HepG2 (cell line): ENCODE measurements at regions not wholly inside any gene's neighbourhood (a gene's known extent, or its start where the extent isn't known, plus 50 kb on each side); places are given as distances from the start of the nearest gene placed in this dataset.

ENCODE experiments used
- BORCS8-MEF2B ChIP-seq: sonication (generic); formaldehyde crosslinking; IDR thresholded peaks from 2 replicates; pipeline ENCODE4 v1.8.0; 2022; ENCODE audit warnings: mild to moderate bottlenecking, missing genetic modification reagents
- GPN1 ChIP-seq: sonication (generic); formaldehyde crosslinking; IDR thresholded peaks from 2 replicates; pipeline ENCODE4 v1.5.1; 2020; ENCODE audit warnings: missing genetic modification reagents, borderline replicate concordance
- ONECUT2 ChIP-seq: sonication (generic); formaldehyde crosslinking; IDR thresholded peaks from 2 replicates; pipeline ENCODE4 v1.4.0; 2020; ENCODE audit warnings: missing genetic modification reagents
- SNAPC4 ChIP-seq: sonication (generic); formaldehyde crosslinking; IDR thresholded peaks from 2 replicates; pipeline ENCODE4 v1.4.0; 2020; ENCODE audit warnings: mild to moderate bottlenecking, missing genetic modification reagents
- SP4 ChIP-seq: sonication (generic); formaldehyde crosslinking; IDR thresholded peaks from 2 replicates; pipeline ENCODE4 v1.8.1; 2023; ENCODE audit warnings: mild to moderate bottlenecking, missing genetic modification reagents
- SRF ChIP-seq: IDR thresholded peaks from 2 replicates; pipeline ENCODE4 v1.6.1; 2011; ENCODE audit warnings: mild to moderate bottlenecking, low read depth, low read length, moderate library complexity
- ZEB1 ChIP-seq: IDR thresholded peaks from 2 replicates; pipeline ENCODE4 v1.6.1; 2012; ENCODE audit warnings: mild to moderate bottlenecking, low read depth, inconsistent platforms; ENCODE audit not compliant: insufficient replicate concordance
- ZKSCAN8 ChIP-seq: IDR thresholded peaks from 2 replicates; pipeline ENCODE4 v1.6.1; 2016; ENCODE audit warnings: borderline replicate concordance, missing genetic modification reagents, missing compliant biosample characterization
- ZNF441 ChIP-seq: sonication (generic); formaldehyde crosslinking; IDR thresholded peaks from 2 replicates; pipeline ENCODE4 v1.7.0; 2021; ENCODE audit warnings: missing genetic modification reagents, borderline replicate concordance
- ZNF7 ChIP-seq: IDR thresholded peaks from 2 replicates; pipeline ENCODE4 v1.6.1; 2016; ENCODE audit warnings: missing biosample characterization, missing genetic modification reagents
- ZNF713 ChIP-seq: sonication (generic); formaldehyde crosslinking; IDR thresholded peaks from 2 replicates; pipeline ENCODE4 v1.4.0; 2020; ENCODE audit warnings: mild to moderate bottlenecking, missing genetic modification reagents
- ZNF883 ChIP-seq: sonication (generic); formaldehyde crosslinking; IDR thresholded peaks from 2 replicates; pipeline ENCODE4 v1.5.1; 2020; ENCODE audit warnings: mild to moderate bottlenecking, missing genetic modification reagents; ENCODE audit errors: not compliant biosample characterization
- TF ChIP-seq, protein P1 (sequence below): sonication (generic); formaldehyde crosslinking; IDR thresholded peaks from 2 replicates; pipeline ENCODE4 v1.5.0; 2020; ENCODE audit warnings: mild to moderate bottlenecking, missing genetic modification reagents, borderline replicate concordance

DNA sequence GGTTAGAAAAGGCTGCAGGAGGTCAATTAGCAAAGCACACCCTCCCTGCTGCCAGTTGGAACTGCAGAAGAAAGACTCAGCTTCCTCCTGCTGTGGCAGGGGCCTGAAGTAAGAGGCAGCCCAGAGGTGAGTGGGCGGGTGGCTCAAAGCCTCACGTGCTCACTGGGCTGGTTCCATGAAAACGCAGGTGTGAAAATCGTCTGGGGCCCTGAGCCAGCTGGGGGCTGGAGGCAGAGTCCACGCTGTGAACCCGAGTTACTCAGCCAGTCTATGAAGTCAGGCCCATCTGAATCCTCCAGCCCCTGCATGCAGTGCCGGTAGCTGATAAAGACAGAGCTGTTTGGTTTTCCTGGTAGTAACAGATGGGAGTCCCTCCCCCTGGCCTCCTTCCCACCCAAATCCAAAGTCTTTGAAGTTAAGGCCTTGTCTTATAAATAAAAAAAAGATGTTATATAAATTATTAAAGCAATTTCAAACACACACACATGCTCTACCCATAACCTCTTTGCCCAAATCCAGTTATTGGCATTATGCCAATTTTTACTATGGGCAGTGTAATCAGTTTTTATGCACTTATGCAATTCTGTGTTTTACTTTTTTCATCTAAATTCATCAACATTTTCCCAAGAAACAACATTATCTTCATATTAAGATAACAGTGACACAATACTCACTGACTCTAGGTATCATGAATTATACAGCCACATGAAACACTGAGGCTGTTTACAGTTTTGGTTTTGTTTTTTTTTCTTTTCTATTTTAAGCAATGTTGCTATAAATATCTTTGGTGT is 57.9 kb upstream of the PNMA1 start (continued):
- TF ChIP-seq ZKSCAN8 (CRISPR knock-in tag), result peak; percentile 61; the same call in 1 of the 2 replicates
- TF ChIP-seq, protein P1, sequence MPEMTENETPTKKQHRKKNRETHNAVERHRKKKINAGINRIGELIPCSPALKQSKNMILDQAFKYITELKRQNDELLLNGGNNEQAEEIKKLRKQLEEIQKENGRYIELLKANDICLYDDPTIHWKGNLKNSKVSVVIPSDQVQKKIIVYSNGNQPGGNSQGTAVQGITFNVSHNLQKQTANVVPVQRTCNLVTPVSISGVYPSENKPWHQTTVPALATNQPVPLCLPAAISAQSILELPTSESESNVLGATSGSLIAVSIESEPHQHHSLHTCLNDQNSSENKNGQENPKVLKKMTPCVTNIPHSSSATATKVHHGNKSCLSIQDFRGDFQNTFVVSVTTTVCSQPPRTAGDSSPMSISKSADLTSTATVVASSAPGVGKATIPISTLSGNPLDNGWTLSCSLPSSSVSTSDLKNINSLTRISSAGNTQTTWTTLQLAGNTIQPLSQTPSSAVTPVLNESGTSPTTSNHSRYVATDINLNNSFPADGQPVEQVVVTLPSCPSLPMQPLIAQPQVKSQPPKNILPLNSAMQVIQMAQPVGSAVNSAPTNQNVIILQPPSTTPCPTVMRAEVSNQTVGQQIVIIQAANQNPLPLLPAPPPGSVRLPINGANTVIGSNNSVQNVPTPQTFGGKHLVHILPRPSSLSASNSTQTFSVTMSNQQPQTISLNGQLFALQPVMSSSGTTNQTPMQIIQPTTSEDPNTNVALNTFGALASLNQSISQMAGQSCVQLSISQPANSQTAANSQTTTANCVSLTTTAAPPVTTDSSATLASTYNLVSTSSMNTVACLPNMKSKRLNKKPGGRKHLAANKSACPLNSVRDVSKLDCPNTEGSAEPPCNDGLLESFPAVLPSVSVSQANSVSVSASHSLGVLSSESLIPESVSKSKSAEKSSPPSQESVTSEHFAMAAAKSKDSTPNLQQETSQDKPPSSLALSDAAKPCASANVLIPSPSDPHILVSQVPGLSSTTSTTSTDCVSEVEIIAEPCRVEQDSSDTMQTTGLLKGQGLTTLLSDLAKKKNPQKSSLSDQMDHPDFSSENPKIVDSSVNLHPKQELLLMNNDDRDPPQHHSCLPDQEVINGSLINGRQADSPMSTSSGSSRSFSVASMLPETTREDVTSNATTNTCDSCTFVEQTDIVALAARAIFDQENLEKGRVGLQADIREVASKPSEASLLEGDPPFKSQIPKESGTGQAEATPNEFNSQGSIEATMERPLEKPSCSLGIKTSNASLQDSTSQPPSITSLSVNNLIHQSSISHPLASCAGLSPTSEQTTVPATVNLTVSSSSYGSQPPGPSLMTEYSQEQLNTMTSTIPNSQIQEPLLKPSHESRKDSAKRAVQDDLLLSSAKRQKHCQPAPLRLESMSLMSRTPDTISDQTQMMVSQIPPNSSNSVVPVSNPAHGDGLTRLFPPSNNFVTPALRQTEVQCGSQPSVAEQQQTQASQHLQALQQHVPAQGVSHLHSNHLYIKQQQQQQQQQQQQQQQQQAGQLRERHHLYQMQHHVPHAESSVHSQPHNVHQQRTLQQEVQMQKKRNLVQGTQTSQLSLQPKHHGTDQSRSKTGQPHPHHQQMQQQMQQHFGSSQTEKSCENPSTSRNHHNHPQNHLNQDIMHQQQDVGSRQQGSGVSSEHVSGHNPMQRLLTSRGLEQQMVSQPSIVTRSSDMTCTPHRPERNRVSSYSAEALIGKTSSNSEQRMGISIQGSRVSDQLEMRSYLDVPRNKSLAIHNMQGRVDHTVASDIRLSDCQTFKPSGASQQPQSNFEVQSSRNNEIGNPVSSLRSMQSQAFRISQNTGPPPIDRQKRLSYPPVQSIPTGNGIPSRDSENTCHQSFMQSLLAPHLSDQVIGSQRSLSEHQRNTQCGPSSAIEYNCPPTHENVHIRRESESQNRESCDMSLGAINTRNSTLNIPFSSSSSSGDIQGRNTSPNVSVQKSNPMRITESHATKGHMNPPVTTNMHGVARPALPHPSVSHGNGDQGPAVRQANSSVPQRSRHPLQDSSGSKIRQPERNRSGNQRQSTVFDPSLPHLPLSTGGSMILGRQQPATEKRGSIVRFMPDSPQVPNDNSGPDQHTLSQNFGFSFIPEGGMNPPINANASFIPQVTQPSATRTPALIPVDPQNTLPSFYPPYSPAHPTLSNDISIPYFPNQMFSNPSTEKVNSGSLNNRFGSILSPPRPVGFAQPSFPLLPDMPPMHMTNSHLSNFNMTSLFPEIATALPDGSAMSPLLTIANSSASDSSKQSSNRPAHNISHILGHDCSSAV, result no peak
- 0 out of 2 replicates have a peak, but pooled peaks have one; percentile 68 for TF ChIP-seq SNAPC4 (CRISPR knock-in tag)
- no peak for TF ChIP-seq GPN1 (CRISPR knock-in tag)
- TF ChIP-seq ONECUT2 (CRISPR knock-in tag), result peak; percentile 53; the same call in 1 of the 2 replicates
- TF ChIP-seq SP4 (CRISPR knock-in tag), result peak; percentile 71; the same call in 1 of the 2 replicates
- peak; percentile 91; the same call in 1 of the 2 replicates for TF ChIP-seq ZNF441 (CRISPR knock-in tag)
- peak; percentile 68 for TF ChIP-seq ZEB1
- peak; percentile 76 for TF ChIP-seq ZNF883 (CRISPR knock-in tag)
- no peak for TF ChIP-seq ZNF713 (CRISPR knock-in tag)
- TF ChIP-seq SRF, result no peak
- TF ChIP-seq BORCS8-MEF2B (CRISPR knock-in tag), result peak; percentile 95
- no peak for TF ChIP-seq ZNF7 (CRISPR knock-in tag)
